Endothelial cell of umbilical vein (primary cell): ENCODE measurements at regions not wholly inside any gene's neighbourhood (a gene's known extent, or its start where the extent isn't known, plus 50 kb on each side); places are given as distances from the start of the nearest gene placed in this dataset.

Experiments
- BruUV-seq: library from RNA; stranded (reverse); fragments of 400-500 nt; replicated peaks from 2 replicates; lab custom pipeline; 2021; lab: Mats Ljungman, UMichigan
- CTCF ChIA-PET: fragments of 300-600, 350-600 bp; sonication (Branson Sonifier 250); formaldehyde crosslinking; loops from one replicate; lab custom pipeline; 2021; ENCODE audit warnings: antibody characterized with exemption, inconsistent platforms; lab: Charles Lee
- POLR2A ChIA-PET: fragments of 300-600, 350-600 bp; sonication (Branson Sonifier 250); formaldehyde crosslinking; loops from one replicate; lab custom pipeline; 2021; ENCODE audit warnings: antibody characterized with exemption, inconsistent platforms; lab: Charles Lee
- DNase-seq: peaks from one replicate; pipeline ENCODE4 v3.0.0-alpha.2; 2011; ENCODE audit warnings: low read depth, low spot score
- FAIRE-seq: peaks from 2 replicates; lab custom pipeline; 2011; peaks lifted over from hg19 to GRCh38; lab: Jason Lieb, UNC
- H2AFZ ChIP-seq: 2 replicates; pipeline ENCODE4 v1.6.0; 2012; ENCODE audit warnings: low read depth, low read length, control low read depth, inconsistent platforms
- H3K27ac ChIP-seq: 2 replicates; pipeline ENCODE4 v1.5.1; 2011; ENCODE audit warnings: low read depth, mild to moderate bottlenecking, control low read depth, low read length, moderate library complexity; ENCODE audit not compliant: insufficient read depth
- H3K27me3 ChIP-seq, 2 experiments: 2 replicates each; pipeline versions ENCODE4 v1.6.0 to v1.6.1; 2011; ENCODE audit warnings: low read length in 2 of 2, mixed read lengths in 1 of 2; ENCODE audit not compliant: control insufficient read depth in 2 of 2, insufficient read depth in 2 of 2
- H3K36me3 ChIP-seq, 2 experiments: 2 replicates in 1 of 2; 3 replicates in 1 of 2; pipeline ENCODE4 v1.5.1; 2011; ENCODE audit warnings: low read length in 2 of 2, mild to moderate bottlenecking in 1 of 2, moderate library complexity in 1 of 2; ENCODE audit not compliant: control insufficient read depth in 2 of 2, insufficient read depth in 2 of 2; ENCODE audit errors: extremely low read depth in 1 of 2
- H3K4me1 ChIP-seq: 3 replicates; pipeline ENCODE4 v1.5.1; 2011; ENCODE audit warnings: mild to moderate bottlenecking, low read length; ENCODE audit not compliant: control insufficient read depth, insufficient read depth; ENCODE audit errors: extremely low read depth
- H3K4me2 ChIP-seq: 2 replicates; pipeline ENCODE4 v1.6.1; 2011; ENCODE audit warnings: low read length, control low read depth, mixed read lengths; ENCODE audit not compliant: insufficient read depth
- H3K4me3 ChIP-seq, 3 experiments: fragments of 200-600 bp in 1 of 3; sonication (generic), shearing (Covaris generic) in 1 of 3; replicated peaks in 1 of 3; 2 replicates each; pipeline ENCODE4 v1.5.1; 2011 to 2016; ENCODE audit warnings: control low read depth in 3 of 3, low read length in 3 of 3, mild to moderate bottlenecking in 2 of 3, inconsistent platforms in 1 of 3, low read depth in 1 of 3, moderate library complexity in 1 of 3; ENCODE audit not compliant: insufficient read depth in 1 of 3
- H3K79me2 ChIP-seq: 2 replicates; pipeline ENCODE4 v1.6.0; 2012; ENCODE audit warnings: low read length, inconsistent platforms; ENCODE audit not compliant: control insufficient read depth, insufficient read depth
- H3K9ac ChIP-seq: replicated peaks from 2 replicates; pipeline ENCODE3; 2011; ENCODE audit warnings: low read length, control low read depth; ENCODE audit not compliant: insufficient read depth; ENCODE audit errors: extremely low read depth
- H3K9me1 ChIP-seq: replicated peaks from 3 replicates; pipeline ENCODE4 v1.6.0; 2011; ENCODE audit warnings: mild to moderate bottlenecking, low read length; ENCODE audit not compliant: control insufficient read depth, insufficient read depth; ENCODE audit errors: extremely low read depth
- H3K9me3 ChIP-seq: replicated peaks from 2 replicates; pipeline ENCODE4 v1.5.1; 2012; ENCODE audit warnings: low read length, inconsistent platforms; ENCODE audit not compliant: control insufficient read depth, insufficient read depth
- H4K20me1 ChIP-seq: replicated peaks from 2 replicates; pipeline ENCODE3; 2011; ENCODE audit warnings: mild to moderate bottlenecking, low read length; ENCODE audit not compliant: control insufficient read depth, insufficient read depth; ENCODE audit errors: extremely low read depth
- CTCF ChIP-seq, 2 donors: IDR thresholded peaks; 1 replicate in 1 of 2; 2 replicates in 1 of 2; pipeline ENCODE4 v1.5.1; 2011; ENCODE audit warnings: low read length in 2 of 2, mild to moderate bottlenecking in 2 of 2, moderate library complexity in 2 of 2, control low read depth in 1 of 2, inconsistent platforms in 1 of 2, low read depth in 1 of 2; ENCODE audit not compliant: insufficient read depth in 1 of 2; ENCODE audit errors: extremely low read depth in 1 of 2
- EZH2 ChIP-seq: IDR thresholded peaks from 2 replicates; pipeline ENCODE4 v1.6.1; 2012; ENCODE audit warnings: borderline replicate concordance, low read depth, mild to moderate bottlenecking, moderate library complexity, low read length, inconsistent platforms; ENCODE audit not compliant: severe bottlenecking
- FOS ChIP-seq: IDR thresholded peaks from 2 replicates; pipeline ENCODE4 v1.6.1; 2011; ENCODE audit warnings: mild to moderate bottlenecking, low read length, moderate library complexity, borderline replicate concordance; ENCODE audit not compliant: insufficient read depth
- GATA2 ChIP-seq: IDR thresholded peaks from 2 replicates; pipeline ENCODE4 v1.7.0; 2011; ENCODE audit warnings: low read depth, mild to moderate bottlenecking, moderate library complexity, mixed read lengths, low read length; ENCODE audit not compliant: insufficient read length, insufficient read depth
- JUN ChIP-seq: IDR thresholded peaks from 2 replicates; pipeline ENCODE4 v1.6.1; 2011; ENCODE audit warnings: borderline replicate concordance, low read depth; ENCODE audit not compliant: insufficient read length, insufficient read depth
- MAX ChIP-seq: IDR thresholded peaks from 2 replicates; pipeline ENCODE4 v1.6.1; 2011; ENCODE audit not compliant: insufficient read depth, insufficient read length
- MYC ChIP-seq: IDR thresholded peaks from one replicate; pipeline ENCODE4 v1.6.1; 2011; ENCODE audit warnings: mild to moderate bottlenecking, low read depth, low read length
- POLR2A ChIP-seq: IDR thresholded peaks from 2 replicates; pipeline ENCODE4 v1.6.1; 2012; ENCODE audit warnings: low read depth, mild to moderate bottlenecking, control low read depth, low read length
- POLR2AphosphoS5 ChIP-seq: IDR thresholded peaks from 2 replicates; pipeline ENCODE4 v1.6.1; 2012; ENCODE audit warnings: low read depth, mild to moderate bottlenecking, control low read depth, low read length, moderate library complexity; ENCODE audit not compliant: insufficient read depth
- dilution Hi-C: fragments of 300-500 bp; cut with MboI; formaldehyde crosslinking; loops from one replicate; pipeline ENCODE4 v1.15.0; 2019; ENCODE audit warnings: low sequenced_read_pairs; ENCODE audit not compliant: extremely low pct_ligation_motif_present
- intact Hi-C: fragments of 100-400 bp; cut with micrococcal nuclease; formaldehyde crosslinking; loops from one replicate; pipeline ENCODE4 v1.10.0; 2022

GRCh38 chr15:95872366-95872771, 458.1 kb upstream of the NR2F2 start:
- no peak for DNase-seq
- H3K9ac ChIP-seq: no peak overlapping the region
- FAIRE-seq: no peak
- H3K79me2 ChIP-seq: no peaks in the 10 kb centered on the region
- POLR2A ChIA-PET: no interaction called here
- H3K36me3 ChIP-seq: no peaks in the 10 kb centered on the region
- intact Hi-C loops (no loop called here), dilution Hi-C loops (no loop called here)
- H3K27me3 ChIP-seq: no peaks in the 10 kb centered on the region
- no peak overlapping the region for H3K4me2 ChIP-seq
- no peaks in the 10 kb centered on the region for H3K4me1 ChIP-seq
- no peak overlapping the region for H3K27ac ChIP-seq
- H3K4me3 ChIP-seq: no peak overlapping the region
- TF ChIP-seq JUN (no peak), MYC (no peak), FOS (no peak), CTCF (IDR thresholded peaks at IDR 0.05; ENCODE audit: extremely low read depth in 1 of 2, insufficient read depth in 1 of 2, low read depth in 1 of 2, low read length in 2 of 2) (no peak), POLR2A (no peak), GATA2 (no peak), EZH2 (no peak), MAX (no peak), POLR2AphosphoS5 (no peak)
- no peaks in the 10 kb centered on the region for H3K9me3 ChIP-seq
- no peaks in the 10 kb centered on the region for H4K20me1 ChIP-seq
- CTCF ChIA-PET: interaction anchor here (1.2 kb wide), 1 partner anchor 353 kb away, joined by 3 read pairs; no protein-coding TSS in a partner anchor
- H2AFZ ChIP-seq: no peak overlapping the region
- BruUV-seq: no TSS peak
- no peaks in the 10 kb centered on the region for H3K9me1 ChIP-seq
